Transverse colon (tissue), 4 donors: ENCODE measurements at regions not wholly inside any gene's neighbourhood (a gene's known extent, or its start where the extent isn't known, plus 50 kb on each side); places are given as distances from the start of the nearest gene placed in this dataset.

Experiments used
- DNase-seq: peaks from one replicate; pipeline ENCODE4 v3.0.0-alpha.2; 2019
- H3K27ac ChIP-seq, 4 donors: fragments of 200-600 bp; sonication (generic); 2 replicates each; pipeline ENCODE4 v1.5.1; 2016 to 2018; ENCODE audit warnings: inconsistent platforms in 4 of 4
- H3K27me3 ChIP-seq: fragments of 200-600 bp; sonication (generic); 2 replicates; pipeline ENCODE4 v1.5.1; 2017; ENCODE audit warnings: inconsistent platforms
- H3K36me3 ChIP-seq, 4 donors: fragments of 200-600 bp; sonication (generic); 2 replicates each; pipeline ENCODE4 v1.5.1; 2017 to 2019; ENCODE audit warnings: inconsistent platforms in 4 of 4
- H3K4me1 ChIP-seq, 4 donors: fragments of 200-600 bp; sonication (generic); 2 replicates each; pipeline ENCODE4 v1.5.1; 2017 to 2020; ENCODE audit warnings: inconsistent platforms in 4 of 4
- H3K4me3 ChIP-seq, 4 donors: fragments of 200-600 bp; sonication (generic); 1 replicate in 1 of 4; 2 replicates in 3 of 4; pipeline versions ENCODE4 v1.5.1 to v1.6.1; 2017 to 2019; ENCODE audit warnings: inconsistent platforms in 4 of 4
- H3K9me3 ChIP-seq, 2 donors: fragments of 200-600 bp; sonication (generic); 2 replicates each; pipeline ENCODE4 v1.5.1; 2017 to 2019; ENCODE audit warnings: inconsistent platforms in 2 of 2
- CTCF ChIP-seq, 5 experiments: fragments of 200-600 bp in 3 of 5; fragments of 450-650 bp in 2 of 5; sonication (generic) in 3 of 5; IDR thresholded peaks; 1 replicate in 2 of 5; 2 replicates in 3 of 5; pipeline ENCODE4 v1.5.1; 2016 to 2017; ENCODE audit warnings: antibody characterized with exemption in 5 of 5, inconsistent platforms in 3 of 5, mild to moderate bottlenecking in 2 of 5, moderate library complexity in 1 of 5
- EP300 ChIP-seq: sonication (generic); formaldehyde crosslinking; IDR thresholded peaks from one replicate; pipeline ENCODE4 v1.6.1; 2017; ENCODE audit warnings: antibody characterized with exemption, low read depth
- POLR2A ChIP-seq: fragments of 450-650 bp; IDR thresholded peaks from one replicate; pipeline ENCODE4 v1.6.1; 2016; ENCODE audit warnings: antibody characterized with exemption, mild to moderate bottlenecking, moderate library complexity
- POLR2AphosphoS5 ChIP-seq, 3 donors: sonication (generic); formaldehyde crosslinking; IDR thresholded peaks; one replicate each; pipeline ENCODE4 v1.6.1; 2016; ENCODE audit warnings: antibody characterized with exemption in 3 of 3
- whole genome bisulfite sequencing, 2 donors: methylation state at CpG; one replicate each; pipeline ENCODE4 v1.1.5; 2018; ENCODE audit warnings: low coverage in 1 of 2; 5-methylcytosine and 5-hydroxymethylcytosine counted together
- in situ Hi-C, 4 donors: fragments of 200-750 bp; cut with MboI; loops; one replicate each; pipeline versions ENCODE4 v1.15.0 to v1.15.1; 2017; ENCODE audit warnings: low sequenced_read_pairs in 3 of 4, low pct_ligation_motif_present in 1 of 4, low pct_unique_long_range_greater_than_20kb in 1 of 4
- intact Hi-C: fragments of 100-400 bp; cut with DNase I; formaldehyde crosslinking; loops from one replicate; pipeline ENCODE4 v1.15.1; 2023; ENCODE audit warnings: low total_unique reads

- Histone ChIP-seq H3K4me3 (no peak overlapping the region), H3K27me3 (no peaks in the 10 kb centered on the region), H3K4me1 (peaks cover 4 to 47% (median 16%) of the 10 kb centered on the region in 4 donors), H3K9me3 (no peaks in the 10 kb centered on the region), H3K36me3 (no peaks in the 10 kb centered on the region), H3K27ac (no peak overlapping the region)
- DNase-seq: no peak
- in situ Hi-C loops (no loop called here), intact Hi-C loops (no loop called here)
- 61% methylated on average over 2 of the region's 2 CpGs; no CpG with 5 or more reads in 1 of the 2 donors for WGBS, 2 donors
- TF ChIP-seq POLR2A: no peak
- TF ChIP-seq CTCF (IDR thresholded peaks at IDR 0.05): no peak
- no peak for TF ChIP-seq POLR2AphosphoS5 (IDR thresholded peaks at IDR 0.05)
- TF ChIP-seq EP300: no peak
Measured at GRCh38 chr6:56758553-56758952, 115.9 kb upstream of the DST start.

- H3K27ac ChIP-seq: peak overlapping the region in 1 of 4 donors; percentile 28
- intact Hi-C loops: no loop called here
- no peak overlapping the region for H3K4me3 ChIP-seq
Measured at GRCh38 chr6:56758120-56758519, 115.4 kb upstream of the DST start.

GRCh38 chr6:56757588-56757984 is 114.9 kb upstream of the DST start:
- Histone ChIP-seq H3K9me3 (no peaks in the 10 kb centered on the region), H3K4me1 (peaks cover 4 to 44% (median 16%) of the 10 kb centered on the region in 4 donors), H3K4me3 (no peak overlapping the region), H3K27me3 (no peaks in the 10 kb centered on the region), H3K27ac (peak overlapping the region in 3 of 4 donors; percentile 19 to 47 (median 28)), H3K36me3 (no peaks in the 10 kb centered on the region)
- intact Hi-C loops: loop anchor here (2.0 kb wide), 1 partner anchor 51 kb away; no protein-coding TSS in a partner anchor
- DNase-seq: peak; percentile 52
- in situ Hi-C loops: no loop called here
- WGBS, 2 donors: 19 to 20% methylated on average over 1 of the region's 1 CpG
- TF ChIP-seq EP300 (no peak), CTCF (IDR thresholded peaks at IDR 0.05) (peak; percentile 54 to 67 (median 55))

More at GRCh38 chr6:56758120-56758519, 115.4 kb upstream of the DST start:
- peaks cover 4 to 44% (median 16%) of the 10 kb centered on the region in 4 donors for H3K4me1 ChIP-seq
- in situ Hi-C loops: no loop called here
- H3K36me3 ChIP-seq: no peaks in the 10 kb centered on the region
- no peaks in the 10 kb centered on the region for H3K9me3 ChIP-seq
- no peak for DNase-seq
- H3K27me3 ChIP-seq: no peaks in the 10 kb centered on the region
- TF ChIP-seq POLR2AphosphoS5 (IDR thresholded peaks at IDR 0.05) (no peak), CTCF (IDR thresholded peaks at IDR 0.05) (no peak), POLR2A (no peak), EP300 (no peak)

GRCh38 chr6:56756791-56757587 is 114.3 kb upstream of the DST start:
- intact Hi-C loops: loop anchor here (2.0 kb wide), 1 partner anchor 50 kb away; no protein-coding TSS in a partner anchor

More at GRCh38 chr6:56756791-56757587, 114.3 kb upstream of the DST start:
- Histone ChIP-seq H3K4me3 (no peak overlapping the region), H3K27me3 (no peaks in the 10 kb centered on the region), H3K4me1 (peaks cover 4 to 44% (median 16%) of the 10 kb centered on the region in 4 donors), H3K36me3 (no peaks in the 10 kb centered on the region), H3K9me3 (no peaks in the 10 kb centered on the region), H3K27ac (peak overlapping the region; percentile 14 to 47 (median 24))
- in situ Hi-C loops: no loop called here
- TF ChIP-seq EP300 (no peak), POLR2AphosphoS5 (IDR thresholded peaks at IDR 0.05) (no peak), CTCF (IDR thresholded peaks at IDR 0.05) (no peak), POLR2A (no peak)
- WGBS, 2 donors: 20 to 31% methylated on average over 1 of the region's 1 CpG
- no peak for DNase-seq
